Body of pancreas (tissue), 4 donors: ENCODE measurements at regions not wholly inside any gene's neighbourhood (a gene's known extent, or its start where the extent isn't known, plus 50 kb on each side); places are given as distances from the start of the nearest gene placed in this dataset.

Source experiments
- POLR2A ChIP-seq, 3 donors: fragments of 450-650 bp; IDR thresholded peaks; one replicate each; pipeline ENCODE4 v1.6.1; 2016; ENCODE audit warnings: antibody characterized with exemption in 3 of 3, mild to moderate bottlenecking in 2 of 3
- TF ChIP-seq, protein P1 (sequence below), 7 experiments: fragments of 450-650 bp in 4 of 7; fragments of 200-600 bp in 3 of 7; sonication (generic) in 3 of 7; IDR thresholded peaks; one replicate each; pipeline ENCODE4 v1.5.1; 2016 to 2019; ENCODE audit warnings: antibody characterized with exemption in 7 of 7

GRCh38 chr5:152804179-152804578, 399.1 kb upstream of the NMUR2 start:
- TF ChIP-seq, protein P1, sequence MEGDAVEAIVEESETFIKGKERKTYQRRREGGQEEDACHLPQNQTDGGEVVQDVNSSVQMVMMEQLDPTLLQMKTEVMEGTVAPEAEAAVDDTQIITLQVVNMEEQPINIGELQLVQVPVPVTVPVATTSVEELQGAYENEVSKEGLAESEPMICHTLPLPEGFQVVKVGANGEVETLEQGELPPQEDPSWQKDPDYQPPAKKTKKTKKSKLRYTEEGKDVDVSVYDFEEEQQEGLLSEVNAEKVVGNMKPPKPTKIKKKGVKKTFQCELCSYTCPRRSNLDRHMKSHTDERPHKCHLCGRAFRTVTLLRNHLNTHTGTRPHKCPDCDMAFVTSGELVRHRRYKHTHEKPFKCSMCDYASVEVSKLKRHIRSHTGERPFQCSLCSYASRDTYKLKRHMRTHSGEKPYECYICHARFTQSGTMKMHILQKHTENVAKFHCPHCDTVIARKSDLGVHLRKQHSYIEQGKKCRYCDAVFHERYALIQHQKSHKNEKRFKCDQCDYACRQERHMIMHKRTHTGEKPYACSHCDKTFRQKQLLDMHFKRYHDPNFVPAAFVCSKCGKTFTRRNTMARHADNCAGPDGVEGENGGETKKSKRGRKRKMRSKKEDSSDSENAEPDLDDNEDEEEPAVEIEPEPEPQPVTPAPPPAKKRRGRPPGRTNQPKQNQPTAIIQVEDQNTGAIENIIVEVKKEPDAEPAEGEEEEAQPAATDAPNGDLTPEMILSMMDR (IDR thresholded peaks at IDR 0.05): no peak
- TF ChIP-seq POLR2A (IDR thresholded peaks at IDR 0.05): no peak
